GM23338 (cell line): ENCODE measurements at regions not wholly inside any gene's neighbourhood (a gene's known extent, or its start where the extent isn't known, plus 50 kb on each side); places are given as distances from the start of the nearest gene placed in this dataset.

ENCODE experiments used
- ATAC-seq: fragments of 200-7000 bp; cut with Tn5 transposase; 3 replicates; pipeline ENCODE4 v1.9.1; 2020
- DNase-seq: peaks from one replicate; pipeline ENCODE4 v3.0.0-alpha.2; 2015; ENCODE audit warnings: low spot score
- H2AFZ ChIP-seq: fragments of 200-600 bp; sonication (generic); 2 replicates; pipeline ENCODE4 v1.8.0; 2016; ENCODE audit warnings: antibody characterized with exemption, mild to moderate bottlenecking, moderate library complexity
- H3F3A ChIP-seq: fragments of 200-600 bp; sonication (generic); replicated peaks from 2 replicates; pipeline ENCODE4 v1.8.0; 2017; ENCODE audit warnings: antibody characterized with exemption, mixed run types, low read depth
- H3K27ac ChIP-seq: fragments of 200-600 bp; sonication (generic); 2 replicates; pipeline ENCODE4 v1.6.1; 2016; ENCODE audit warnings: low read depth
- H3K27me3 ChIP-seq: fragments of 200-600 bp; sonication (generic); 2 replicates; pipeline ENCODE4 v1.8.0; 2016; ENCODE audit warnings: mild to moderate bottlenecking, mixed run types, moderate library complexity; ENCODE audit not compliant: insufficient read depth
- H3K36me3 ChIP-seq: fragments of 200-600 bp; sonication (generic); 2 replicates; pipeline ENCODE4 v1.8.0; 2016; ENCODE audit warnings: mild to moderate bottlenecking; ENCODE audit not compliant: insufficient read depth
- H3K4me1 ChIP-seq: fragments of 200-600 bp; sonication (generic); 2 replicates; pipeline ENCODE4 v1.8.0; 2016; ENCODE audit warnings: mild to moderate bottlenecking, moderate library complexity; ENCODE audit not compliant: insufficient read depth
- H3K4me2 ChIP-seq: fragments of 200-600 bp; sonication (generic); 2 replicates; pipeline ENCODE4 v1.7.1; 2017; ENCODE audit warnings: mixed run types
- H3K4me3 ChIP-seq: fragments of 200-600 bp; sonication (generic); 2 replicates; pipeline ENCODE4 v1.6.1; 2016; ENCODE audit warnings: mixed run types
- H3K79me2 ChIP-seq: fragments of 200-600 bp; sonication (generic); replicated peaks from 2 replicates; pipeline ENCODE4 v1.8.0; 2017; ENCODE audit warnings: mild to moderate bottlenecking; ENCODE audit not compliant: insufficient read depth
- H3K9me2 ChIP-seq: fragments of 200-600 bp; sonication (generic); 2 replicates; pipeline ENCODE4 v1.8.0; 2017; ENCODE audit not compliant: insufficient read depth
- H4K20me1 ChIP-seq: fragments of 200-600 bp; sonication (generic); replicated peaks from 2 replicates; pipeline ENCODE4 v1.8.0; 2017; ENCODE audit warnings: mild to moderate bottlenecking; ENCODE audit not compliant: insufficient read depth
- H3K27ac Mint-ChIP-seq: 2 replicates; pipeline ENCODE4 v1.8.0; 2020; ENCODE audit warnings: inconsistent platforms, mild to moderate bottlenecking, moderate library complexity, mixed read lengths
- H3K27me3 Mint-ChIP-seq: 3 replicates; pipeline ENCODE4 v1.8.0; 2022; ENCODE audit warnings: low read depth, mild to moderate bottlenecking, moderate library complexity, mixed read lengths, inconsistent platforms; ENCODE audit not compliant: insufficient read depth, poor library complexity
- H3K36me3 Mint-ChIP-seq: 3 replicates; pipeline ENCODE4 v1.8.0; 2021; ENCODE audit warnings: low read depth, mild to moderate bottlenecking, inconsistent platforms, moderate library complexity, mixed read lengths
- H3K4me1 Mint-ChIP-seq: 3 replicates; pipeline ENCODE4 v1.8.0; 2020; ENCODE audit warnings: mild to moderate bottlenecking, inconsistent platforms, mixed read lengths
- H3K4me3 Mint-ChIP-seq: 3 replicates; pipeline ENCODE4 v1.8.0; 2021; ENCODE audit warnings: moderate library complexity, mild to moderate bottlenecking, inconsistent platforms, mixed read lengths
- H3K9me3 Mint-ChIP-seq: 3 replicates; pipeline ENCODE4 v1.8.0; 2020; ENCODE audit warnings: moderate library complexity, mild to moderate bottlenecking, inconsistent platforms, mixed read lengths
- CREB1 ChIP-seq: fragments of 250-450 bp; sonication (Bioruptor Pico); IDR thresholded peaks from 2 replicates; pipeline ENCODE4 v1.5.0; 2020; ENCODE audit warnings: low read depth, mild to moderate bottlenecking, moderate library complexity
- CTCF ChIP-seq, 2 experiments: fragments of 200-600 bp in 1 of 2; sonication (generic) in 1 of 2; conservative IDR thresholded peaks; 2 replicates each; pipeline versions ENCODE4 v1.5.1 to v1.6.1; 2016 to 2017; ENCODE audit warnings: antibody characterized with exemption in 2 of 2, low read depth in 2 of 2, mild to moderate bottlenecking in 2 of 2, moderate library complexity in 1 of 2
- ETS1 ChIP-seq: IDR thresholded peaks from 2 replicates; pipeline ENCODE4 v1.6.1; 2016; ENCODE audit warnings: antibody characterized with exemption
- EZH2phosphoT487 ChIP-seq: fragments of 200-600 bp; sonication (generic); IDR thresholded peaks from one replicate; pipeline ENCODE4 v1.8.1; 2018; ENCODE audit warnings: antibody characterized with exemption; ENCODE audit not compliant: unreplicated experiment
- JUNB ChIP-seq: IDR thresholded peaks from one replicate; pipeline ENCODE4 v1.6.1; 2016; ENCODE audit warnings: antibody characterized with exemption; ENCODE audit not compliant: unreplicated experiment
- NANOG ChIP-seq: IDR thresholded peaks from 2 replicates; pipeline ENCODE4 v1.6.1; 2016; ENCODE audit warnings: antibody characterized with exemption, borderline replicate concordance
- POLR2AphosphoS5 ChIP-seq: IDR thresholded peaks from 2 replicates; pipeline ENCODE4 v1.6.1; 2016; ENCODE audit warnings: antibody characterized with exemption, low read depth
- ZNF331 ChIP-seq: fragments of 250-450 bp; sonication (Bioruptor Pico); IDR thresholded peaks from 2 replicates; pipeline ENCODE4 v1.5.0; 2020; ENCODE audit warnings: low read depth, mild to moderate bottlenecking, moderate library complexity
- ZNF462 ChIP-seq: fragments of 250-450 bp; sonication (Bioruptor Pico); IDR thresholded peaks from 2 replicates; pipeline ENCODE4 v1.5.0; 2020; ENCODE audit warnings: mild to moderate bottlenecking, moderate library complexity

- no peak for TF ChIP-seq ETS1
These were observed 160.9 kb downstream of the CEP120 start (continued) for GRCh38 chr5:123262216-123262823.

- no peaks in the 10 kb centered on the region for H3K27me3 Mint-ChIP-seq
- H3K4me1 Mint-ChIP-seq, result peaks cover 19% of the 10 kb centered on the region
- H3K36me3 ChIP-seq, result no peaks in the 10 kb centered on the region
- H2AFZ ChIP-seq, result peak overlapping the region; percentile 75; the same call in 1 of the 2 replicates
- no peak for DNase-seq
- H3K27ac Mint-ChIP-seq, result no peak overlapping the region
- no peaks in the 10 kb centered on the region for H3K9me2 ChIP-seq
- no peak overlapping the region for H3K4me3 ChIP-seq
- H4K20me1 ChIP-seq, result no peaks in the 10 kb centered on the region
- H3K4me2 ChIP-seq, result no peak overlapping the region
- no peaks in the 10 kb centered on the region for H3F3A ChIP-seq
- TF ChIP-seq CREB1 (CRISPR knock-in tag), result no peak
- TF ChIP-seq ZNF331, result no peak
- no peak for TF ChIP-seq EZH2phosphoT487
- TF ChIP-seq NANOG, result no peak
- no peak for TF ChIP-seq CTCF (conservative IDR thresholded peaks at IDR 0.05; ENCODE audit: low read depth in 2 of 2)
- no peak for TF ChIP-seq POLR2AphosphoS5
- no peak for TF ChIP-seq JUNB
- TF ChIP-seq ZNF462 (CRISPR knock-in tag), result no peak
- peaks cover 18% of the 10 kb centered on the region for H3K4me1 ChIP-seq
- H3K27me3 ChIP-seq, result no peaks in the 10 kb centered on the region
- peaks cover 18% of the 10 kb centered on the region for H3K9me3 Mint-ChIP-seq
- no peak for ATAC-seq
- no peak overlapping the region for H3K4me3 Mint-ChIP-seq
- H3K27ac ChIP-seq, result no peak overlapping the region
- H3K79me2 ChIP-seq, result no peaks in the 10 kb centered on the region
- H3K36me3 Mint-ChIP-seq, result peaks cover 16% of the 10 kb centered on the region
These were observed 161.5 kb downstream of the CEP120 start for GRCh38 chr5:123261752-123262151.
